GM21515 (cell line): ENCODE measurements at regions not wholly inside any gene's neighbourhood (a gene's known extent, or its start where the extent isn't known, plus 50 kb on each side); places are given as distances from the start of the nearest gene placed in this dataset.
A peak's percentile ranks its signal among the peaks of the same experiment; 100 is the strongest.
"Not testable (repeated sequence)": the region's sequence is repeated elsewhere in the genome, so short reads cannot be mapped to it uniquely, and the experiment has no call there.

Experiments
- ATAC-seq: cut with Tn5 transposase; IDR thresholded peaks from one replicate; pipeline ENCODE4 v1.9.1; 2021; ENCODE audit not compliant: unreplicated experiment

- no peak for ATAC-seq
These were observed 99.9 kb upstream of the TLE4 start for GRCh38 chr9:79471580-79472543.

- ATAC-seq, result no peak
These were observed 98.1 kb upstream of the TLE4 start for GRCh38 chr9:79473704-79474103.

DNA sequence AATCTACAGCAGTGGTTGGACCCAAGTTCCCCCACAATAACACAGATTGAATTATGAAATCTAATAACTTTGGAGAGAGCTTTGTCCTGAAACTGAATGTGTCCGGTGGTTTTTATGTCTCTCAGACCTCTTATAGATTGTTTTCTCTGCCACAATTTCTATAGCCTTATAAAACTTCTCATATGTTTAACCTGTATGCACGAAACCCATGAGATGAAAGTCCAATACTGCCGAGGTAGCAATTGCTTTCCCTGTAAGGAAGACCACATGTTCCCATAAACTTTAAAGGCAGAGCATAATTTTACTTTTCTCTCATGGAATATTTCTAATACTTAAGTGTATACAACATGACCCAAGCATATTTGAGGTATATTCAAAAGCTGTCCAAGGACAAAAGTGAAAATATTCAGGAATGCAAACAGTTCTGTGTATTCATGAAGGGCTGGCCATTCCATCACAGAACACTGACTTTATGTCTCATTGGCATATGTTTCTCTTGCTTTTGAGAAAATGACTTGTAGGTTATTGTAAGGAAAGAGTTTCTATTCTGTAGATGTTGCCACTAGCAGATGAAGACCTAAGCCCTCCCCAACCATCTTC lies 94.4 kb upstream of the TLE4 start:
- ATAC-seq, result no peak

DNA sequence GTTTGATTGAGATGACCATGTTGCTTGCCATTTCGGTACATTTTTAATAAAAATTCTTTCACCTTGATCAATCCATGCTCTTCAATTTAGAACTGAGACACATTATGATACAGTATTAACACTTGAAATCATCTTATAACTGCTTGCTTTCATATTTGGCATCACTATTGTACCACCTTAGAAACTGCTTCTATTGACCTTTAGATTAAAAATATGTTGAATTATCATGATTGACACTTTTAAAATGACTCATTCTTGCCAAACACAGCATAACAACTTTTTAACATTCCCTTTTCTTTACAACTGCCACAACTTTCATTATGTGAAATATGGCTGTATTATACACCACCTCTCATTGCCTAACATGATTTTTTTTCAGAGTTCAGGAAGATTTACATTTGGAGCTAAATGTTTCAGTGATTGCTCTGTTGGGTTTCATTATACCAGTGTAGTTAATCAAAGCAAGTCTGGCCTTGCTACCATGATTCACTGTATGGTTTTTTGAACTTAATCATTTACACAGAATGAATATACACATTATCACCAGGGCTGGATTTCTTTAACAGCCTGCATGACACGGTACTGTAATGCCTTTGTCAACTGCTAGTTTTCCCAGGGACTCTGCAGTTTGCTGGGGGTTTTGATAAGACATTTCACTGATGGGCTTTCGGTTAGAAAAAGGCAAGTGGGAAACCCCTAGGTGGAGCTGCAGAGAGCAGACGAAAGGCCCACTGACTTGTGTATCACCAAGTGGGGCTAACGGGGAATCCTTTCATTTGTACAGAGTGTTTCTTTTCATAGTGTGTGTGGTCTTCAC lies 93.6 kb upstream of the TLE4 start:
- ATAC-seq, result peak; percentile 78

- no peak for ATAC-seq
These were observed 91.1 kb upstream of the TLE4 start for GRCh38 chr9:79480639-79481038.

DNA sequence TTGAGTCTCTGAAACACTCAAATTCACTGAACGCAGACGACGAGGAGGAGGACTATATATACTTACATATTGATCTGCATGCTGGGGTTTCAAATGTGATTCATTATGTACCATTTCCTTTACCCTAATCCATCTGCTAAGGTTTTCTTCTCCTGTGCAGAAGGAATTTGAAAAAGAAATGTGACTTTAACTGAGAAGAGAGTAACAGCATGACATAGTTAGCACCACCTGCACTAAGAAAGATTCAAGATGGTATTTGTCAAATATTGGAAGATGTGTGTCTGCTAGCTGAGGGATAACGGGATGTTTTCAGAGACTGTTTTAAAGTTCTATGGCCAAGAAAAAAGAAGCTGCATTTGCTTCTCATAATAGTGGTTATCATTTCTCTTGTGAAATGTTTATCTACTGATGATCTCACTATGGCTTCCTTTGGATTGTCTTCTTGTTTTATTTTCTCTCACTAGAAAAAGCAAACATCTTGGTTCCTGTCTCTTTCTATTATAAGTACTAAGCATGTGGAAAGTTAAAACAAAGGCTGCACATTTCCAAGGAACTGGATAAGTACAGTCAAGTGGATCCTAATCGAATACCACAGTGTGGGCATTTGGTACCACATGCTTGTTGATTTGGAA lies 89.8 kb upstream of the TLE4 start:
- ATAC-seq, result no peak

GRCh38 chr9:79485258-79485657 lies 86.5 kb upstream of the TLE4 start:
- ATAC-seq, result no peak

DNA sequence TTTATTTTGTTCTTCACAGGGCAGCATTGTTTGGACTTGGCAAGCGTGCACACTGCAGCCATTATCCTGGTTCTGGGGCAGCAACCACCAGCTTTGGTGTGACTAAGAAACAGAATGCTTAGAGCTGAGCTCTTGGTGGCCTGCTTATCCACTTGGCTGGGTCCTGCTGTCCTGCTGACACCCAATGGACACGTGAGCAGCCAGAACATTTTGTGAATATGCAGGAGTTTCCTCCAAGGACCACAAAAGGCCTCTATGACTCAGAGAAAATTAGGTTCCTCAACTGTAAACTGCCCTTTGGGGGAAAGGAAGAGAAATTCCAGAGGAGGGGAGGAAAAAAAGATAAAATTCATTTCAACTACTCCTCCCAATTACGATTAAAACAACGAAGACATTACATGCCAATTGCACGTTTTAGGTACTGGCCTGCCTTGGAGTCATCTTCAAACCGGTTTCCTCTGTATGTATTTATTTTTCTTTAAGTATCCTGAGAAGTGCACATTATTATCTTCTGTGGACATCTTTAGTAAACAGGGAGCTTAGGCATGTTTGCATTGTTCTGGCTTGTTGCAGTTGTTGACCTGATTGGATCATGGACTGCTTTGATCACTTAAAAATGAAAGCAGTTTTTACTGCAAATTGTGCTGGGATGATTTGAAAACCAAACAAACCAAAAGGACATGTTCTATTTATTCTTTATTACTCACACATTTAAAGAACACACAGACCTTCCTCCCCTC lies 82.3 kb upstream of the TLE4 start:
- ATAC-seq, result no peak

DNA sequence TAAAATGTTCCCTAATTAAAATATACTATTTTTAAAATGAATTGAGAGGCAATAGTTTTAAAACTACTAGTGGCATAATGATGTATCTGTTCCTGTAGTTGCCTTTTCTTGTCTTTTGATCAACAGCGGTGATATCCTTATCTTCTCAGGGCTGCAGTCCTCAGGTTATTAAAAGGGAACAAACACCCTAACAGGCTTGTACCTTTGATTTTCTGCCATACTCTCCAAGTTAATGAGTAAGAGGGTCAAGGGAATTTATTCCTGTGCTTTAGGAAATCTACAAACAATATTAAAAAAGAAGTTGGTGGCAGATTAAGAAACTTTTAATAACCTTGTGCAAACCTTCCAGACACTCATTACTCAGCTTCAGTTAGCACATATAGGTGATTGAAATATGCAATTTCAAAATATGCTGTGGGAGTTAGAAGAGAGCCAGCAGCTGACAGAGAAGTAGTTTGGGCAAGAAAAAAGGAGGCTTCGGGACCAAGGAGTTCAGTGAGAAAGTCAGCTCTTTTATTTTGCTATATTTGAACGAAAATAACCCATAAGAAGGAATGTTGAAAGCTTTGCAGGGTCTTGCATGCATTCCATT lies 81.0 kb upstream of the TLE4 start:
- ATAC-seq, result no peak

- ATAC-seq, result no peak
These were observed 79.4 kb upstream of the TLE4 start for GRCh38 chr9:79492092-79493009.

GRCh38 chr9:79500196-79500864 lies 71.4 kb upstream of the TLE4 start:
- ATAC-seq, result not testable (repeated sequence)

DNA sequence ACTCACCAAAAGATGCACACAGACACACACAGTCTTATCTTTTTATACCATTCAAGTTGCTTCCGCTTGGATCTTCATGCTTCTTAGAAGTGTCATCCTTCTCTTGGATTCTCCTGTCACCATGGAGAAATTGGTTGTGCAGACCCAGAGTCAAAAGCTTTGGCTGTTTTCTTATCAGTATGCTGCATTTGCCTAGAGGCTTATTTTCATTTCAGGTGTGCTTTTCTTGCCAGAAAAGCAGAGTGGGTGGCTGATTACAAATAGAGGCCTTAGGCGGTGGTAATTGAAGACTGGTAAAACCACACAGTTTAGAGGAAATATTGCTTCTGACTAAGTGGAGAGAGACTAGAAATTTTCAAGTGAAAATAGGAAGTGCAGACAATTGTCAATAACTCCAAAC lies 70.2 kb upstream of the TLE4 start:
- ATAC-seq, result no peak

DNA sequence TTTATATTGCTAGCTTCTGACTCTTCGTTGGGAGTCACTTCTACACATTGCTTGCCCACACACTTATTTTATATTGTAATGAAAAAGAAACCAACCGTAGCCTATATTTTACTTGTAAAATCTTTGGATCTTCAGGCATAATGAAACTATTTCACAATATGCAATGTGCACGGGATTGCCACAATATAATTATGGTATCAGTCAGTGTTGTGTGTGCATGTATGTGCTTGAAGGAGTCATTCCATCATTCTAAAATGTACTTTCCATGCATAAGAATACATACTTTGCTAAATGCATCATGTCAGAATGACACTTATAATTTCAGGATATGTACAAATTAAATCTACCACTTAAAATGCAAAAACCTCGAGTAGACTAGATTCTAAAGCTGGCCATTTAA lies 64.0 kb upstream of the TLE4 start:
- ATAC-seq, result no peak

- no peak for ATAC-seq
These were observed 59.5 kb upstream of the TLE4 start for GRCh38 chr9:79512251-79512650.
